ENCODE measurements at regions not wholly inside any gene's neighbourhood (a gene's known extent, or its start where the extent isn't known, plus 50 kb on each side); places are given as distances from the start of the nearest gene placed in this dataset.

DNA sequence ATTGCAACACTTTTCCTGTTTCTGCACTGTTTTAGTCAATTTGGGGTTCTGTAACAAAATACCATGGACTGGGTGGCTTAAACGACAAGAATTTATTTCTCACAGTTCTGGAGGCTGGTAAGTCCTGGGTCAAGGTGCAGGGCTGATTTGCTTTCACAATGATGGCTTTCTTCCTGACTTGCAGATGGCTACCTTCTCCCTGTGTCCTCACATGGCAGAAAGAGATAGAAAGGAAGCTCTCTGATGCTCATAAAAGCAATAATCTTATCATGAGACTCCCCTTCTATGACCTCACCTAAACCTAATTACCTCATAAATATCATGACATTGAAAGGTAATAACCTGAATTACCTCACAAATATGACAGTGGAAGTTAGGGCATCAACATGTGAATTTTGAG, 511.5 kb upstream of the CITED2 start:
- Mint-ChIP-seq H3K27me3 (ENCODE audit: unreplicated experiment) (no peaks in the 10 kb centered on the region), H3K9me3 (ENCODE audit: unreplicated experiment) (no peaks in the 10 kb centered on the region), H3K36me3 (ENCODE audit: unreplicated experiment) (no peaks in the 10 kb centered on the region), H3K4me1 (ENCODE audit: unreplicated experiment) (peaks cover 60% of the 10 kb centered on the region), H3K4me3 (ENCODE audit: unreplicated experiment) (no peak overlapping the region), H3K27ac (ENCODE audit: unreplicated experiment) (no peak overlapping the region)
- TF ChIP-seq, protein P1, sequence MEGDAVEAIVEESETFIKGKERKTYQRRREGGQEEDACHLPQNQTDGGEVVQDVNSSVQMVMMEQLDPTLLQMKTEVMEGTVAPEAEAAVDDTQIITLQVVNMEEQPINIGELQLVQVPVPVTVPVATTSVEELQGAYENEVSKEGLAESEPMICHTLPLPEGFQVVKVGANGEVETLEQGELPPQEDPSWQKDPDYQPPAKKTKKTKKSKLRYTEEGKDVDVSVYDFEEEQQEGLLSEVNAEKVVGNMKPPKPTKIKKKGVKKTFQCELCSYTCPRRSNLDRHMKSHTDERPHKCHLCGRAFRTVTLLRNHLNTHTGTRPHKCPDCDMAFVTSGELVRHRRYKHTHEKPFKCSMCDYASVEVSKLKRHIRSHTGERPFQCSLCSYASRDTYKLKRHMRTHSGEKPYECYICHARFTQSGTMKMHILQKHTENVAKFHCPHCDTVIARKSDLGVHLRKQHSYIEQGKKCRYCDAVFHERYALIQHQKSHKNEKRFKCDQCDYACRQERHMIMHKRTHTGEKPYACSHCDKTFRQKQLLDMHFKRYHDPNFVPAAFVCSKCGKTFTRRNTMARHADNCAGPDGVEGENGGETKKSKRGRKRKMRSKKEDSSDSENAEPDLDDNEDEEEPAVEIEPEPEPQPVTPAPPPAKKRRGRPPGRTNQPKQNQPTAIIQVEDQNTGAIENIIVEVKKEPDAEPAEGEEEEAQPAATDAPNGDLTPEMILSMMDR (IDR thresholded peaks at IDR 0.05): no peak
- DNase-seq (ENCODE audit: extremely low spot score, unreplicated experiment): no peak

DNA sequence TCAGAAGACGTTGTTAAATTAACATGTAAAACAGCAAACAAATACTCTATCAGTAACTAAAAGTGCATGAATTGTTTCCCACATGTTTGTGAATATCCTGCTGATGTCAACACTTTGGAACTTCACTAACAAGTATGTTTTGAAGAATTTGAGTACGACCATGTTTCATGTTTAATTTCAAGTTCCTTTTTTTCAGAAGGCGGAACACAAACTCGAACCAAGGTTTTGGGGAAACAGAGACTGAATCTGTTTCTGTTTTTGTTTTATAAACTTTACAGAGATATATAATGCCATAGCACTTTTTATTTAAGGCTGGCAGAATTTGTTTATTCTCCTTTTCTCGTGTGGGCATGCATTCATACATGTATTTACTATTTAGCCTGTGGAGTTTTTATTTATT, 509.3 kb upstream of the CITED2 start:
- H3K36me3 Mint-ChIP-seq (ENCODE audit: unreplicated experiment): no peaks in the 10 kb centered on the region
- H3K9me3 Mint-ChIP-seq (ENCODE audit: unreplicated experiment): no peaks in the 10 kb centered on the region
- no peak overlapping the region for H3K4me3 Mint-ChIP-seq (ENCODE audit: unreplicated experiment)
- no peaks in the 10 kb centered on the region for H3K27me3 Mint-ChIP-seq (ENCODE audit: unreplicated experiment)
- DNase-seq (ENCODE audit: extremely low spot score, unreplicated experiment): no peak
- H3K4me1 Mint-ChIP-seq (ENCODE audit: unreplicated experiment): peaks cover 65% of the 10 kb centered on the region
- TF ChIP-seq, protein P1 (IDR thresholded peaks at IDR 0.05): no peak
- H3K27ac Mint-ChIP-seq (ENCODE audit: unreplicated experiment): peak overlapping the region; percentile 81

DNA sequence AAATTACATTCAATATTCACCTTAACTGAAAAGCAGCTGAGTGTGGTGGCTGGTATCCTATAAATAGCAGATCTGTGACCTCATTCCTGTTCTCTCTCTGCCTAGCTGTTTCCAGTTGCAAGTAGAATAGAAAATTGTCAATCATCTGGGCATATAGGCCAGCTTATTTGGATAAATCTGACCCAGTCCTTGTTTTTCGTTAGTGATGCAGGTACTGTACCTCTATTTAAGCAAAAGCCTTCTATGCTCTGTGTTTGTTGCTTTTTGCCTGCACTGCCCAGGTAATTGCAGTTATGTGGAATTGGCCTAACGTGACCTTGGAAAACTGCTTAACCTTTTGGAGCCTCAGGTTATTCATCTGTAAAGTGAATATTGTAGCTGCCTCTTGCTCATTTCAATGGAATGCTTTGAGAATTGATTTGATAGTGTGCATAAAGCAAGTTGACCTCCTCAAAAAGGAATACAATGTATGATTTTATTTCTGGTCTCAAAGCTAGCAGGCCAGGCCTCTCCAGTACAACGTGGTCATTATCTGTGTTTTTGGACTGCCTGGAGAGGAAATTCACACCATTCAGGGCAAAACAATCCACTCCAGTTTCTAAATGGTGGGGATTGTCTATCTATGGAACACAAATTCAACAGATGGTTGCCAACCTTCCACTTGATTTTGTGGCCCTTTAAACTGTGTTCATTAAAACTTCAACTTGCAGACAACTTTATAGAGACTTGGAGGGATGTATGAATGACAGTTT, 508.7 kb upstream of the CITED2 start:
- H3K36me3 Mint-ChIP-seq (ENCODE audit: unreplicated experiment): no peaks in the 10 kb centered on the region
- no peaks in the 10 kb centered on the region for H3K9me3 Mint-ChIP-seq (ENCODE audit: unreplicated experiment)
- TF ChIP-seq, protein P1 (IDR thresholded peaks at IDR 0.05): no peak
- no peak for DNase-seq (ENCODE audit: extremely low spot score, unreplicated experiment)
- H3K4me1 Mint-ChIP-seq (ENCODE audit: unreplicated experiment): peaks cover 59% of the 10 kb centered on the region
- H3K4me3 Mint-ChIP-seq (ENCODE audit: unreplicated experiment): no peak overlapping the region
- no peaks in the 10 kb centered on the region for H3K27me3 Mint-ChIP-seq (ENCODE audit: unreplicated experiment)
- peak overlapping the region; percentile 81 for H3K27ac Mint-ChIP-seq (ENCODE audit: unreplicated experiment)

DNA sequence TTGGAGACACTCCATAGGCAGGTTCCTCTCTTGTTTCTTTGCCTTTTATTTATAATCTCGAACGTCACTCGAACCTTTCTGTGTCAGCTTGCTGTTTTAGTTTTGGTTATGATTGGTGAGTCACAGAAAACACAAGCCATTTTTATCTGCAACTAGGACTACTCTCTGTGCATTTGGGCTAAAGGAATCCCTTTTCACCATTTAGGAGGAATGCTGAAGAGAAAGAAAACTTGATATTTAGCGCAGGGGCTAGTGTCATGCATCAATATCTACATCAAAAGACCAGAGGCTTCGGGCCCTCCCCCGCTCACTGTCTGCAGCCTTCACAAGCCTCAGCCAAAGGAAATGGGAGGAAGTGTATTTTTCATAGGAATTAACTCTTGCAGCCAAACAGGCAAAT, 507.8 kb upstream of the CITED2 start:
- DNase-seq (ENCODE audit: extremely low spot score, unreplicated experiment): no peak
- TF ChIP-seq, protein P1 (IDR thresholded peaks at IDR 0.05): no peak
- peak overlapping the region; percentile 27 for H3K4me3 Mint-ChIP-seq (ENCODE audit: unreplicated experiment)
- no peaks in the 10 kb centered on the region for H3K27me3 Mint-ChIP-seq (ENCODE audit: unreplicated experiment)
- H3K36me3 Mint-ChIP-seq (ENCODE audit: unreplicated experiment): no peaks in the 10 kb centered on the region
- H3K4me1 Mint-ChIP-seq (ENCODE audit: unreplicated experiment): peaks cover 52% of the 10 kb centered on the region
- peak overlapping the region; percentile 81 for H3K27ac Mint-ChIP-seq (ENCODE audit: unreplicated experiment)
- no peaks in the 10 kb centered on the region for H3K9me3 Mint-ChIP-seq (ENCODE audit: unreplicated experiment)

DNA sequence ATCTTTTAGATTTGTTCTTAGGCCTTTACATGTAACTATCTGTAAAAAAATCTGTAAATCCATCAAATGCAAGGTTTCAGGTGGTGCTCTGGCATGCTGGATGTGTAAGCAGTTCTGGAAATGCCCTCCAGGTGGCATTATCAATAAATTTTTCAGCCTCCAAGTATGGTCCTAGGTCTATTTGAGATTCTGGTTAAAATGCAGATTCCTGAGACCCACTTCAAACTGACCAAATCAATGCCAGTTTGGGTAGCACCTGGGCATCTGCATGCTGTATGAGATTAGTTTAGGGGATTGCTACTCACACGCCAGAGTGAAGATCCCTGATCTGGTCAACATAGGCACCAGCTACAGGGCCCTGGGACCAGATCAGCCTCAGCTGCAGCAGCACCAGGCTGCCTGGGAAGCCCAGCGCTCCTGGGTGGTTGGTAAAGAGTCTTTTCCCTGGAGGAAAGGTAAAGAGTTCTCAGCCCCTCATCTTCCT, 507.3 kb upstream of the CITED2 start:
- H3K27ac Mint-ChIP-seq (ENCODE audit: unreplicated experiment): peak overlapping the region; percentile 81
- no peaks in the 10 kb centered on the region for H3K9me3 Mint-ChIP-seq (ENCODE audit: unreplicated experiment)
- H3K27me3 Mint-ChIP-seq (ENCODE audit: unreplicated experiment): no peaks in the 10 kb centered on the region
- TF ChIP-seq, protein P1 (IDR thresholded peaks at IDR 0.05): peak; percentile 63
- H3K36me3 Mint-ChIP-seq (ENCODE audit: unreplicated experiment): no peaks in the 10 kb centered on the region
- H3K4me3 Mint-ChIP-seq (ENCODE audit: unreplicated experiment): peak overlapping the region; percentile 27
- DNase-seq (ENCODE audit: extremely low spot score, unreplicated experiment): no peak
- H3K4me1 Mint-ChIP-seq (ENCODE audit: unreplicated experiment): peaks cover 52% of the 10 kb centered on the region

Measured in osteocyte (in vitro differentiated cells).